Endothelial cell of umbilical vein (primary cell): ENCODE measurements at regions not wholly inside any gene's neighbourhood (a gene's known extent, or its start where the extent isn't known, plus 50 kb on each side); places are given as distances from the start of the nearest gene placed in this dataset.

Experiments used
- BruUV-seq: library from RNA; stranded (reverse); fragments of 400-500 nt; replicated peaks from 2 replicates; lab custom pipeline; 2021; lab: Mats Ljungman, UMichigan
- CTCF ChIA-PET: fragments of 300-600, 350-600 bp; sonication (Branson Sonifier 250); formaldehyde crosslinking; loops from one replicate; lab custom pipeline; 2021; ENCODE audit warnings: antibody characterized with exemption, inconsistent platforms; lab: Charles Lee
- POLR2A ChIA-PET: fragments of 300-600, 350-600 bp; sonication (Branson Sonifier 250); formaldehyde crosslinking; loops from one replicate; lab custom pipeline; 2021; ENCODE audit warnings: antibody characterized with exemption, inconsistent platforms; lab: Charles Lee
- DNase-seq: peaks from one replicate; pipeline ENCODE4 v3.0.0-alpha.2; 2011; ENCODE audit warnings: low read depth, low spot score
- FAIRE-seq: peaks from 2 replicates; lab custom pipeline; 2011; peaks lifted over from hg19 to GRCh38; lab: Jason Lieb, UNC
- H2AFZ ChIP-seq: 2 replicates; pipeline ENCODE4 v1.6.0; 2012; ENCODE audit warnings: low read depth, low read length, control low read depth, inconsistent platforms
- H3K27ac ChIP-seq: 2 replicates; pipeline ENCODE4 v1.5.1; 2011; ENCODE audit warnings: low read depth, mild to moderate bottlenecking, control low read depth, low read length, moderate library complexity; ENCODE audit not compliant: insufficient read depth
- H3K27me3 ChIP-seq, 2 experiments: 2 replicates each; pipeline versions ENCODE4 v1.6.0 to v1.6.1; 2011; ENCODE audit warnings: low read length in 2 of 2, mixed read lengths in 1 of 2; ENCODE audit not compliant: control insufficient read depth in 2 of 2, insufficient read depth in 2 of 2
- H3K36me3 ChIP-seq, 2 experiments: 2 replicates in 1 of 2; 3 replicates in 1 of 2; pipeline ENCODE4 v1.5.1; 2011; ENCODE audit warnings: low read length in 2 of 2, mild to moderate bottlenecking in 1 of 2, moderate library complexity in 1 of 2; ENCODE audit not compliant: control insufficient read depth in 2 of 2, insufficient read depth in 2 of 2; ENCODE audit errors: extremely low read depth in 1 of 2
- H3K4me1 ChIP-seq: 3 replicates; pipeline ENCODE4 v1.5.1; 2011; ENCODE audit warnings: mild to moderate bottlenecking, low read length; ENCODE audit not compliant: control insufficient read depth, insufficient read depth; ENCODE audit errors: extremely low read depth
- H3K4me2 ChIP-seq: 2 replicates; pipeline ENCODE4 v1.6.1; 2011; ENCODE audit warnings: low read length, control low read depth, mixed read lengths; ENCODE audit not compliant: insufficient read depth
- H3K4me3 ChIP-seq, 3 experiments: fragments of 200-600 bp in 1 of 3; sonication (generic), shearing (Covaris generic) in 1 of 3; replicated peaks in 1 of 3; 2 replicates each; pipeline ENCODE4 v1.5.1; 2011 to 2016; ENCODE audit warnings: control low read depth in 3 of 3, low read length in 3 of 3, mild to moderate bottlenecking in 2 of 3, inconsistent platforms in 1 of 3, low read depth in 1 of 3, moderate library complexity in 1 of 3; ENCODE audit not compliant: insufficient read depth in 1 of 3
- H3K79me2 ChIP-seq: 2 replicates; pipeline ENCODE4 v1.6.0; 2012; ENCODE audit warnings: low read length, inconsistent platforms; ENCODE audit not compliant: control insufficient read depth, insufficient read depth
- H3K9ac ChIP-seq: replicated peaks from 2 replicates; pipeline ENCODE3; 2011; ENCODE audit warnings: low read length, control low read depth; ENCODE audit not compliant: insufficient read depth; ENCODE audit errors: extremely low read depth
- H3K9me1 ChIP-seq: replicated peaks from 3 replicates; pipeline ENCODE4 v1.6.0; 2011; ENCODE audit warnings: mild to moderate bottlenecking, low read length; ENCODE audit not compliant: control insufficient read depth, insufficient read depth; ENCODE audit errors: extremely low read depth
- H3K9me3 ChIP-seq: replicated peaks from 2 replicates; pipeline ENCODE4 v1.5.1; 2012; ENCODE audit warnings: low read length, inconsistent platforms; ENCODE audit not compliant: control insufficient read depth, insufficient read depth
- H4K20me1 ChIP-seq: replicated peaks from 2 replicates; pipeline ENCODE3; 2011; ENCODE audit warnings: mild to moderate bottlenecking, low read length; ENCODE audit not compliant: control insufficient read depth, insufficient read depth; ENCODE audit errors: extremely low read depth
- EZH2 ChIP-seq: IDR thresholded peaks from 2 replicates; pipeline ENCODE4 v1.6.1; 2012; ENCODE audit warnings: borderline replicate concordance, low read depth, mild to moderate bottlenecking, moderate library complexity, low read length, inconsistent platforms; ENCODE audit not compliant: severe bottlenecking
- FOS ChIP-seq: IDR thresholded peaks from 2 replicates; pipeline ENCODE4 v1.6.1; 2011; ENCODE audit warnings: mild to moderate bottlenecking, low read length, moderate library complexity, borderline replicate concordance; ENCODE audit not compliant: insufficient read depth
- GATA2 ChIP-seq: IDR thresholded peaks from 2 replicates; pipeline ENCODE4 v1.7.0; 2011; ENCODE audit warnings: low read depth, mild to moderate bottlenecking, moderate library complexity, mixed read lengths, low read length; ENCODE audit not compliant: insufficient read length, insufficient read depth
- JUN ChIP-seq: IDR thresholded peaks from 2 replicates; pipeline ENCODE4 v1.6.1; 2011; ENCODE audit warnings: borderline replicate concordance, low read depth; ENCODE audit not compliant: insufficient read length, insufficient read depth
- MYC ChIP-seq: IDR thresholded peaks from one replicate; pipeline ENCODE4 v1.6.1; 2011; ENCODE audit warnings: mild to moderate bottlenecking, low read depth, low read length
- POLR2A ChIP-seq: IDR thresholded peaks from 2 replicates; pipeline ENCODE4 v1.6.1; 2012; ENCODE audit warnings: low read depth, mild to moderate bottlenecking, control low read depth, low read length
- POLR2AphosphoS5 ChIP-seq: IDR thresholded peaks from 2 replicates; pipeline ENCODE4 v1.6.1; 2012; ENCODE audit warnings: low read depth, mild to moderate bottlenecking, control low read depth, low read length, moderate library complexity; ENCODE audit not compliant: insufficient read depth
- dilution Hi-C: fragments of 300-500 bp; cut with MboI; formaldehyde crosslinking; loops from one replicate; pipeline ENCODE4 v1.15.0; 2019; ENCODE audit warnings: low sequenced_read_pairs; ENCODE audit not compliant: extremely low pct_ligation_motif_present
- intact Hi-C: fragments of 100-400 bp; cut with micrococcal nuclease; formaldehyde crosslinking; loops from one replicate; pipeline ENCODE4 v1.10.0; 2022
- TF ChIP-seq, protein P1 (sequence below), 2 donors: IDR thresholded peaks; 1 replicate in 1 of 2; 2 replicates in 1 of 2; pipeline ENCODE4 v1.5.1; 2011; ENCODE audit warnings: low read length in 2 of 2, mild to moderate bottlenecking in 2 of 2, moderate library complexity in 2 of 2, control low read depth in 1 of 2, inconsistent platforms in 1 of 2, low read depth in 1 of 2; ENCODE audit not compliant: insufficient read depth in 1 of 2; ENCODE audit errors: extremely low read depth in 1 of 2
- TF ChIP-seq, protein P2 (sequence below): IDR thresholded peaks from 2 replicates; pipeline ENCODE4 v1.6.1; 2011; ENCODE audit not compliant: insufficient read depth, insufficient read length

DNA sequence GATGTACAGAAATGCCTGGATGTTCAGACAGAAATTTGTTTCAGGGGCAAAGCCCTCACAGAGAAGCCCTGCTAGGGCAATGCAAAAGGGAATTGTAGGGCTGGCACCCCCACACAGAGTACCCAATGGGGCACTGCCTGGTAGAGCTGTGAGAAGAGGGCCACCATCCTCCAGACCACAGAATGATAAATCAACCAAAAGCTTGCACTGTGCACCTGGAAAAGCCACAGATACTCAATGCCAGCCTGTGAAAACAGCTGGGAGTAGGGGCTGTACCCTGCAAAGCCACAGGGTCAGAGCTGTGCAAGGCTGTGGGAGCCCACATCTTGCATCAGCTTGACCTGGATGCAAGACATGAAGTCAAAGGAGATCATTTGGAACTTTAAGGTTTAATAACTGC, 477.9 kb upstream of the NECTIN3 start:
- ChIA-PET POLR2A (no interaction called here), CTCF (no interaction called here)
- no TSS peak for BruUV-seq
- no peaks in the 10 kb centered on the region for H4K20me1 ChIP-seq
- no peak for TF ChIP-seq GATA2
- H2AFZ ChIP-seq = no peak overlapping the region
- no peaks in the 10 kb centered on the region for H3K9me3 ChIP-seq
- dilution Hi-C loops (no loop called here), intact Hi-C loops (loop anchor here (5.0 kb wide), 1 partner anchor 1796 kb away; no protein-coding TSS in a partner anchor)
- no peaks in the 10 kb centered on the region for H3K27me3 ChIP-seq
- no peak overlapping the region for H3K4me3 ChIP-seq
- H3K9ac ChIP-seq = no peak overlapping the region
- DNase-seq = no peak
- no peak for FAIRE-seq
- no peaks in the 10 kb centered on the region for H3K79me2 ChIP-seq
- H3K4me2 ChIP-seq = no peak overlapping the region
- H3K4me1 ChIP-seq = no peaks in the 10 kb centered on the region
- H3K9me1 ChIP-seq = no peaks in the 10 kb centered on the region
- H3K36me3 ChIP-seq = no peaks in the 10 kb centered on the region
- no peak overlapping the region for H3K27ac ChIP-seq

DNA sequence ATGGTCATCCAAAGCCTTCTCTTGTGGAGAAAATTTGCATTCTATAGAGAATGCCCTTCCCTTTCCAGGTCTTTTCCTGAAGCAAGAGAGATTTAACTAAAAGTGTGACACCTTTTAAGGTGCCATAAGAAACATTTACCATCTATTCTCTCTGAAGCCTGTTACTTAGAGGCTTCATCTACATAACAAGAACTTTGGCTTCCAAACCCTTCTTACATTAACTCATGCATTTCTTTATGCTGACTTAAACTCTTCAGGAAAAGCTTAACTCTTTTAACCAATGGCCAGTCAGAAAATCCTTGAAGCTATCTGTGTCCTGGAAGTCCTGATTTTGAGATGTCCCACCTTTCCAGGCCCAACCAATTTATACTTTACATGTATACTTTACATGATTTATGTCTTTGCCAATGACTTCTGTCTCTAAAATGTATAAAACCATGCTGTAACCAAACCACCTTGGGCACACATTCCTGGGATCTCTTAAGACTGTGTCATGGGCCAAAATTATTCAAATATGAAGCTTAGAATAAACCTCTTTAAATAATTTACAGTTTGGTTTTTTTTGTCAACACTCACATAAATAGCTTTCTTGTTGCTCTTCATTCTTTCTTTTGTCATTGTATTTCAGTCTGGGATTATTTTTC, 472.6 kb upstream of the NECTIN3 start:
- dilution Hi-C loops (no loop called here), intact Hi-C loops (no loop called here)
- no peak overlapping the region for H3K4me3 ChIP-seq
- no peaks in the 10 kb centered on the region for H3K9me3 ChIP-seq
- no peaks in the 10 kb centered on the region for H3K79me2 ChIP-seq
- H3K27me3 ChIP-seq = no peaks in the 10 kb centered on the region
- no peaks in the 10 kb centered on the region for H3K36me3 ChIP-seq
- DNase-seq (no peak), FAIRE-seq (no peak)
- BruUV-seq = no TSS peak
- H3K9me1 ChIP-seq = no peaks in the 10 kb centered on the region
- no peak overlapping the region for H2AFZ ChIP-seq
- POLR2A ChIA-PET = no interaction called here
- no peaks in the 10 kb centered on the region for H4K20me1 ChIP-seq
- CTCF ChIA-PET = interaction anchor here (1.0 kb wide), 1 partner anchor 11 kb away, joined by 3 read pairs; no protein-coding TSS in a partner anchor
- H3K27ac ChIP-seq = no peak overlapping the region
- TF ChIP-seq JUN = no peak
- TF ChIP-seq, protein P1, sequence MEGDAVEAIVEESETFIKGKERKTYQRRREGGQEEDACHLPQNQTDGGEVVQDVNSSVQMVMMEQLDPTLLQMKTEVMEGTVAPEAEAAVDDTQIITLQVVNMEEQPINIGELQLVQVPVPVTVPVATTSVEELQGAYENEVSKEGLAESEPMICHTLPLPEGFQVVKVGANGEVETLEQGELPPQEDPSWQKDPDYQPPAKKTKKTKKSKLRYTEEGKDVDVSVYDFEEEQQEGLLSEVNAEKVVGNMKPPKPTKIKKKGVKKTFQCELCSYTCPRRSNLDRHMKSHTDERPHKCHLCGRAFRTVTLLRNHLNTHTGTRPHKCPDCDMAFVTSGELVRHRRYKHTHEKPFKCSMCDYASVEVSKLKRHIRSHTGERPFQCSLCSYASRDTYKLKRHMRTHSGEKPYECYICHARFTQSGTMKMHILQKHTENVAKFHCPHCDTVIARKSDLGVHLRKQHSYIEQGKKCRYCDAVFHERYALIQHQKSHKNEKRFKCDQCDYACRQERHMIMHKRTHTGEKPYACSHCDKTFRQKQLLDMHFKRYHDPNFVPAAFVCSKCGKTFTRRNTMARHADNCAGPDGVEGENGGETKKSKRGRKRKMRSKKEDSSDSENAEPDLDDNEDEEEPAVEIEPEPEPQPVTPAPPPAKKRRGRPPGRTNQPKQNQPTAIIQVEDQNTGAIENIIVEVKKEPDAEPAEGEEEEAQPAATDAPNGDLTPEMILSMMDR (IDR thresholded peaks at IDR 0.05; ENCODE audit: extremely low read depth in 1 of 2, insufficient read depth in 1 of 2, low read depth in 1 of 2, low read length in 2 of 2) = no peak
- TF ChIP-seq, protein P2, sequence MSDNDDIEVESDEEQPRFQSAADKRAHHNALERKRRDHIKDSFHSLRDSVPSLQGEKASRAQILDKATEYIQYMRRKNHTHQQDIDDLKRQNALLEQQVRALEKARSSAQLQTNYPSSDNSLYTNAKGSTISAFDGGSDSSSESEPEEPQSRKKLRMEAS = no peak
- no peak for TF ChIP-seq MYC
- no peak for TF ChIP-seq GATA2
- no peak for TF ChIP-seq EZH2
- TF ChIP-seq FOS = no peak
- TF ChIP-seq POLR2A = no peak
- no peak for TF ChIP-seq POLR2AphosphoS5
- no peaks in the 10 kb centered on the region for H3K4me1 ChIP-seq
- H3K9ac ChIP-seq = no peak overlapping the region
- no peak overlapping the region for H3K4me2 ChIP-seq
